A204.1 (cell line): ENCODE measurements at regions not wholly inside any gene's neighbourhood (a gene's known extent, or its start where the extent isn't known, plus 50 kb on each side); places are given as distances from the start of the nearest gene placed in this dataset.

ENCODE experiments used
- FAIRE-seq: peaks from 2 replicates; lab custom pipeline; 2012; peaks lifted over from hg19 to GRCh38; lab: Jason Lieb, UNC

- no peak for FAIRE-seq
Measured at GRCh38 chr15:97504031-97504792, 456.3 kb upstream of the ARRDC4 start.

DNA sequence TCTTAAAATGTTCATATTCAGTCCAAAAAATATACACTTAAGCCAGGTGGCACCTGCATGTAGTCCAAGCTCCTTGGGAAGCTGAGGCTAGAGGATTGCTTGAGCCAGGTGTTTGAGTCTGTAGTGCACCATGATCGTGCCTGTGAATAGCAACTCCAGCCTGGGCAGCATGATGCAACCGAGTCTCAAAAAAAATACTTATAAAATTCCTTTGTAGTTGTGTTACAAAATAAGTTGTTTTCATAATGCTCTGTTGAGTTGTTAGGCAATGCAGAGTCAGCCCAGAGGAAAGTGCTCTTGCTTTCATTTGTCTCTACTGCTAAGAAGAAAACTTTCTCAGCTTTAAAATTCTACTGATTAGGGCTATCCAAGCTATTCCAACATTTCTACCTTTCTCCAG is 442.8 kb upstream of the ARRDC4 start:
- no peak for FAIRE-seq

DNA sequence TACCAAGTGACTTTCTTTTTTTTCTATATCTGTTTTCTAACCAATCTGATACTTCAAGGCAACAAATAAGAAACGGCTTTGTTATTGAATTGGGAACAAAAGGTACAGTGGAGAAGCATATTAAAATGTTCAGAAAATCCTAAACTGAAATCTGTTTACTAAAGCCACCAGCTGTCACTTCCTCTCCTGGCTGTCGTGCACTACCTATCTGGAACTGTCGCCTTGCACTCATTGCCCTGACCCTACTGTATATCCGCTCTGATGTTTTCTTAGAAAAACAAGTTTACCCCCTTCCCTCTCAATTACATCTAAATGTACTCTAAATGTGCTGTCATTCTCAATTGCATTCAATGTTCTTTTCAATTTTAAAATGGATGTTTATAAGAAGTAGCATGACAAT is 439.8 kb upstream of the ARRDC4 start:
- no peak for FAIRE-seq

DNA sequence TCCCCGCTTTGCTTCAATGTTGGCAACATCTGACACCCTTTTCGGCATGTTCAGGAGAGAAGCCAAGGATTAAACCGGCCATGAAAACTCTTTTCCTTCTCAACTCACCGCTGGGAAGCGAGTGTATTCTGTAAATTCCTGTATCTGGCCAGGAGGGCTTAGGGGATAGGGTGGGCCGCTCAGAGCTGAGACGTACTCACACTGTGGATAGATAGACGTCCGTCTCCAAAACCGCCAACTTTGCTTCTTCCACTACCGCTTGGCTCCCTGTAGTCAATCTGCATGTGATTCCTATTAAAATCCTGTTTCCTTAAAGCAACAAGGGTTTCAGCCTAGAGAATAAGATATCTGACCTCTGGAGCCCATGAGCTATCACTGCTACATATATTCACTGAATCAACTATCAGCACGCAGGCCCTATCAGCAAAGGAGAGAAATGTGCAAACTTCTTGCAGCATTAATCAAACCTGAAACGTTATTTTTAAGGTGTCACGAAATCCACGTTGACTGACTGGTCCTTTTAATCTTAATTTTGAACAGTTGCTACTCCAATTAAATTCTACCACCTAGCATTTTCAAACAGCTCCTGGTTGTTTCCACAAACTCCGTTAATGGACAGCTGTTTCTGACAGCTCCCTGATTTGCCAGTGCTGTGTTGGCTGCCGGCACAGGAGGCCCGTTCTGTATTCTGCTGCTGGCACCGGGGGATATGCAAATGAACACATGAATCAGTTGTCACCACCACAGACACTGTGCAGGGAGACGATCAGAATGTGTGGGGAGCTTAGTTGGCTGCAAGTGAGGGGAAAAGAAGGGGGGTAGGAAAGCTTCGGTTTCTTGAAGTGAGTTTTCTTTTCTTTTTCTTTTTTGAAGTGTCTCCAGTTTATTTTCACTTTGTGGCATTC is 438.9 kb upstream of the ARRDC4 start:
- no peak for FAIRE-seq

DNA sequence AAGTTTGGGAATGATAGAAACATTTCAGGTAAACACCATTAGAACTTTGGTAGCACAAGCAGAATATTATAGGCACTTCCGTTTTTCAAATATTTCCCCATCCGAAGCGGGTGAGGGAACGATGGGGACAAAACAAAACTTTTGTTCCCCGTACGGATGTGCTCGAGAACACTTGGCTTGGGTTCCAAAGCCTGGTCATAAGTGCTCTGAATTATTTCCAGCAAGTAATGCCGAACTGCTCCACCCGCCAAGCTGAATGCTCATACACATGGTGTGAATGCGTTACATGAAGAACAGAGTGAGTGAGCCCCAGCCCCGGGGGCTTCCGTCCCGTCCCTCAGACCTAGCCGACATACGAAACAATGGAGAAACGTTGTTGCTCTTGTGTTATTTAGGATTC is 438.2 kb upstream of the ARRDC4 start:
- no peak for FAIRE-seq

DNA sequence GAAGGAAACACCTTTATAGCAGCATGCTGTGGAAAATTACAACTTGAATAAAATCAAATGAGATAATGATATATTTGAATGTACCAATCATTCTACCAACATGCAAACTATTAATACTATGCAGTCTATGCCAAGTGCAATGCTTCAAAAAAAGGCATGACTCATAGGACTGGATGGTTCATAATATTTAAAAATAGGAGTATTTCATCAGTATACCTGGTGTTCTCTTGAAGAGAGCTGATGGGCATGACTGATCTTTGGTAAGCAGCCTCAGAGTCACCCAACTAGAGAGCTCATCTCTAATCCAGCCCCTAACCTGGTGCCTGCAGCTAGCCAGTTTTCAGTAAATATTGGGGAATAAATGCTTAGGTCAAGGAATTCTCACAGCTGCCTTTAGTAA is 434.7 kb upstream of the ARRDC4 start:
- no peak for FAIRE-seq

- FAIRE-seq = no peak
Measured at GRCh38 chr15:97528238-97528637, 432.3 kb upstream of the ARRDC4 start.

DNA sequence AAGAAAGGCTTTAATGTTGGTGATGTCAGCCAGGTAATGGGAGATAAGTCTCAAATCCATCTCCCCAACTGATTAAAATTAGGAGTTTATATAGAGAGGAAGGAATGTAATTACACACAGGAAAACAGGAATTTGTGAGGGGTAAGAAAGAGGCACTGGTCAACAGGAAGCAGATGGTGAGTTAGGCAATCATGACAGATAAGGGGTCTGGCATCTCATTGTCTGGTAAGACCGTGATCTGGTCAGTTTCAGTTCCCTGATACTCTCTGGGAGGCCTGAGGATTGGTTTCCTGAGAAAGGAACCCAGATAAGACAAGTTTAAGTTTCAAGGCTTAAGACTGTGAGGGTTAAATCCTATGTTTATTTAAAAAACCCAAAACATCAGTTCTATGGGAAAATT is 414.7 kb upstream of the ARRDC4 start:
- no peak for FAIRE-seq

GRCh38 chr15:97547381-97547780 is 413.1 kb upstream of the ARRDC4 start:
- no peak for FAIRE-seq

GRCh38 chr15:97561529-97561928 is 399.0 kb upstream of the ARRDC4 start:
- FAIRE-seq = no peak

- FAIRE-seq = no peak
Measured at GRCh38 chr15:97563516-97563915, 397.0 kb upstream of the ARRDC4 start.

DNA sequence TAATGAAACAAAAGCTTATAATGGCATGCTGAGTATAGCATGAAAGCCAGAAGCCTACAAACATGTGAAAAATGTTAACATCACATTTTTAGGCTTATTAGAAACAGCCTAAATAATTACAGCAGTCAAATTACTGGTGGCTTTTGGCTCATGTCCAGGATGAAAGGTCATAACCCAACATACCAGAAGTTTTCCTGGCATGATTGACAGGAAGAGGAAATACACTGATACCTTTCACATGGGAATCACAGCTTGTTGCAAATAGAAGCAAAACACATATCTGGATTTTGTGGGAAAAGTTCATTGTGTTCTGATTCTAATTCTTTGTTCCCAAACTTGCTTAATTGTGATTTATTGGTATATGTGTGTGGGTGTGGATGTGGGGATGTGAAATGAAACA is 393.5 kb upstream of the ARRDC4 start:
- no peak for FAIRE-seq

DNA sequence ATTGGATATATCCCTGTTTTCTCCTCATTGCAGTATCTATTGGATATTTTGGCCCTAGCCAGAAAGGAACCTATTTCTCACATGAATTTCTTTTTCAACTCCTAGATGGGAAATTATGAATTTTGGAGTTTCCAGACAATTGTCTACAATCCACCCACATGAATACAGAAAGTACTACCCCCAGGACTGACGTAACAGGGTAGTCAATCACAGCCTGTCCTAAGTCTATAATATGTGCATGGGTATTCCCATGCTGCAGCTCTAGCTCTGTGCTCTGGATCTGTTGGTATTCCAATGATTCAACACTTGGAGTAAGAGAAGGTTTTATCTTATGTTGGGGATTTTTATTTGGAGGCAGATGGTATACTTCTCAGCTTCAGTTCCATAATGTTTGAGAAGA is 393.1 kb upstream of the ARRDC4 start:
- FAIRE-seq = no peak

DNA sequence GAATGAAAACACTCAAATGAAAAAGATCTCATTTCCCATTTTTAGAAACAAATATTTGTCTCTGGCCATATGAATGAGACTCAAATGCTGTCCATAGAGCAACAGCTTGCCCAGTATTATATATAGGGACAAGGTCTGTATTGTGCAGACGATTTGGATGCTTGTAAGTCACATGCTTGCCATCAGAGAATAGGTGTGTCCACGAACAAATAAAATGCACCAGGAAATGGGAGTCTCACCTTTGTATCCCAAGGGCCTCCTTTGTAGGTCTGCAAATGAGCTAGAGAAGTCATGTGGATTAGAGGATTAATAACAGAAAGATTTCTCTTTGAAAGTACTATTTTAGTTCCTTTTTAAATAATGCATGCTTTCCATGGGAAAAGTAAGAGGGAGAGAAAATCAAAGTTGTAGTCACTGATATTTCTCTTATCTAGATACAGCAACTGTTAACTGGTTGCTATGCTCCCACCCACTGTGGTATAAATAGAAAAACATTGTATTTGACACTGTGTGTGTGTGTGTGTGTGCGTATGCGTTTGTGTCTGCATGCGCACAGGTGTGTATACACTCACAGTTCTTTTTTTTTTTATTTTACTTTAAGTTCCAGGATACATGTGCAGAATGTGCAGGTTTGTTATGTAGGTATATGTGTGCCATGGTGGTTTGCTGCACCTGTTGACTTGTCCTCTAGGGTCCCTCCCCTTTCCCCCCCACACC is 383.4 kb upstream of the ARRDC4 start:
- FAIRE-seq = no peak

DNA sequence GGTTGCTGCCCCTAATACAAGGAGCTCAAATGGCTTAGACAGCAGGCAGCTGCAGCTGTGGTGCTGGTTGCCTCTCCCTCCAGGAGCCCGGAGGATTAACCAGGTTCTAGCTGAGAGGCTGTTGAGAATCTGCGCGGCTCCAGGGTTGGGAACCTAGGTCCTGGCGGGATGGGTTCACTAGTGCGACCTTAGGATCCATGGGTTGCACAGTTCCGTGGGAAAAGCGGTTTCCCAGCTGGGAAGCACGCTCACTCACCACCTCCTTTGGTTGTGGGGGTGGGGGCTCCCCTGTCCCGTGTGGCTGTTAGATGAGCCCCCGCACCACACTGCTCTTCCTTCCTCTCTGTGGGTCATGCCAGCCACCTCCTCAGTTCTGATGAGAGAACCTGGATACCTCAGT is 375.1 kb upstream of the ARRDC4 start:
- FAIRE-seq = no peak

- no peak for FAIRE-seq
Measured at GRCh38 chr15:97592778-97593177, 367.7 kb upstream of the ARRDC4 start.

GRCh38 chr15:97597801-97598200 is 362.7 kb upstream of the ARRDC4 start:
- no peak for FAIRE-seq

DNA sequence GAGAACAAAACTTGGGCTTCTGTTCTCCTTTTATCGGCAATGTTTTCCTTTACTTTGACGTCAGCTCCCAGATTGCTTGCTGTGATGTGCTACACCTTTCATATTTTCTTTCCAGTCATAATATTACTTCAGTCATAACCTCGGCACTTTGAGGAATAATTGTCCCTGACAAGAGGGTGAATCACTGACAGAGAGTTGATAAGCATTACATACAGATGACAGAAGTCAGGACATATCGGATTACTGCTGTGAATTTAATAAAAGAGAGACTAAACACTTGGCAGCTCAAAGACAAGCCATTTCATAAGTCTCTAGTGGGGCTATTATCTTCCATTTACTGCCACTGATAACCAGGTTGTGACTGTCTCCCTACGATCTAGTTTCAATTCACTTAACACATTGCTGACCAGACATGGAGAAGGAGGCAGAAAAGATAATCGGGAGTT is 362.1 kb upstream of the ARRDC4 start:
- FAIRE-seq = no peak

- no peak for FAIRE-seq
Measured at GRCh38 chr15:97600190-97600589, 360.3 kb upstream of the ARRDC4 start.

- no peak for FAIRE-seq
Measured at GRCh38 chr15:97604677-97605076, 355.8 kb upstream of the ARRDC4 start.

DNA sequence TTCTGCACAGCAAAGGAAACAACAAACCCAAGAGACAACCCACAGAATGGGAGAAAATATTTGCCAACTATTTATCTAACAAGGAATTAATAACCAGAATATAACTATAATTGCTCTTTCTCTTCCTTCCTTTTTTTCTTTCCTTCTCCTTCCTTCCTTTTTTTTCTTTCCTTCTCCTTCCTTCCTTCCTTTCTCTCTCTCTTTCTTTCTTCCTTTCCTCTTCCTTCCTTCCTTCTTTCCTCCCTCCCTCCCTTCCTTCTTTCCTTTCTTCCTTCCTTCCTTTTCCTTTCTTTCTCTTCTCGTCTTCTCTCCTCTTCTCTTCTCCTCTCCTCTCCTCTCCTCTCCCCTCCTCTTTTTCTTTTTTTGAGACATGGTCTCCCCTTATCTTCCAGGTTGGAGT is 345.4 kb upstream of the ARRDC4 start:
- FAIRE-seq = no peak

DNA sequence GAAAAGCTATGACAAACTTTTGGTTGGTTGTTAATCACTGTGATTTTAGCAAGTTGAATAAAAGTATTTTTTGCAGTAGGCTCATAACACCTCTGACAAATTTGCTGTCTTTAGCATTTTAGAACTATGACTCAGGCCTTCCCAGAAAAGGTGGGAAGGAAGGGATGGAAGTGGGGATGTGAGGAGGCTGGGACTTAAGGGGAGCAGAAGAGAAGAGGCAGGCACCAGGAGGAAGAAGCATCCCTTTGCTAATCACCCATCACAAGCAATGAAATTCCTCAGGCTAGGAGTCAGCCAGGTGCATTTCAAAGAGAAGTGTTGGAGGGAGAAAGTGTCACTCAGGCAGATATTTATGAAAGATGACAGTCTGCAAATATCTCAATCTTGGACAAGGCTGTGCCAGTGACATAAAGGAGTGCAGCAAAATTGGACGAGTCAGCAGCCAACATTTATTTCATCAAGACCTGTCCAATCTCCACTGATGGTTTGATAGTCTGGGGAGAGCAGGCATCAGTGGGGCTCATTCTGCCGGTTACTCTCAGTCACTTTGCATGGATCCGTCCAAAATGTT is 337.3 kb upstream of the ARRDC4 start:
- FAIRE-seq = no peak

DNA sequence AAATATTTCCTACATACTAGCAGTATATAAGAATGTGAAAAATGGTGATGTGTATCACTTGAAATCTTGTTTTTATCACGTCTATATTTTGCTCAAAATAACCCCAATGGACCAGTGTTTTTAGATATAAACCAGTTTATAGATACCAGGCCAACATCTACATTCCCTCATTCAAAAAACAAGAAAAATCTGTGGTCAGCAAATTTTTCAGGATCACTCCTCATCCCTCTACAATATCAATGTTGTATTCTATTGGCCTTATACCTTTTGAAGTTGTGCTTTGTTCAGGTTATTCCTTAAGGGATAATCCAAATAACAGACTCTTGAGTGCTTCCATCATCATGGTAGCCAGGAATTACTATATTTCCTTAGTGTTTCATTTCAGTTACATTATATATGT is 332.9 kb upstream of the ARRDC4 start:
- no peak for FAIRE-seq
